HCT116 (cell line): ENCODE measurements at regions not wholly inside any gene's neighbourhood (a gene's known extent, or its start where the extent isn't known, plus 50 kb on each side); places are given as distances from the start of the nearest gene placed in this dataset.

Experiments
- ATAC-seq: fragments of 200-7000 bp; cut with Tn5 transposase; 2 replicates; pipeline ENCODE4 v1.9.1; 2020; ENCODE audit warnings: mild to moderate bottlenecking, moderate library complexity
- BruUV-seq: library from RNA; stranded (reverse); fragments of 400-500 nt; replicated peaks from 2 replicates; lab custom pipeline; 2021; lab: Mats Ljungman, UMichigan
- CTCF ChIA-PET: fragments of 300-600 bp; sonication (Branson Sonifier 250); formaldehyde crosslinking; loops from one replicate; lab custom pipeline; 2021; ENCODE audit warnings: antibody characterized with exemption; lab: Charles Lee
- POLR2A ChIA-PET: fragments of 300-600, 350-600 bp; sonication (Branson Sonifier 250); formaldehyde crosslinking; loops from one replicate; lab custom pipeline; 2021; ENCODE audit warnings: antibody characterized with exemption; lab: Charles Lee
- RAD21 ChIA-PET, 2 experiments: fragments of 300-600 bp; sonication (Branson Sonifier 250); formaldehyde crosslinking; loops; one replicate each; lab custom pipeline; 2023; ENCODE audit warnings: low total read pairs in 2 of 2; ENCODE audit not compliant: uncharacterized antibody in 2 of 2, unreplicated experiment in 2 of 2, low non-redundant PET in 1 of 2; lab: Charles Lee
- DNase-seq: peaks from one replicate; pipeline ENCODE4 v3.0.0-alpha.2; 2010; ENCODE audit warnings: low read depth, low spot score
- H2AFZ ChIP-seq: fragments of 200-600 bp; shearing (Covaris generic), sonication (generic); 2 replicates; pipeline ENCODE4 v1.6.1; 2017; ENCODE audit warnings: low read depth, mixed run types, mixed read lengths, antibody characterized with exemption, low read length; ENCODE audit not compliant: poor library complexity, severe bottlenecking
- H3K27ac ChIP-seq: 2 replicates; pipeline ENCODE4 v1.5.1; 2012; ENCODE audit warnings: low read depth, low read length
- H3K27me3 ChIP-seq: fragments of 200-600 bp; sonication (generic); 2 replicates; pipeline ENCODE4 v1.6.1; 2016; ENCODE audit warnings: mixed run types, low read length, mixed read lengths; ENCODE audit not compliant: insufficient read depth
- H3K36me3 ChIP-seq, 2 experiments: fragments of 200-500 bp in 1 of 2; fragments of 200-600 bp in 1 of 2; sonication (Bioruptor generic) in 1 of 2; sonication (generic) in 1 of 2; 2 replicates each; pipeline versions ENCODE4 v1.5.1 to v1.6.1; 2014 to 2016; ENCODE audit warnings: low read length in 2 of 2, inconsistent platforms in 1 of 2, mixed read lengths in 1 of 2, mixed run types in 1 of 2; ENCODE audit not compliant: insufficient read depth in 2 of 2, control insufficient read depth in 1 of 2
- H3K4me1 ChIP-seq, 2 experiments: fragments of 200-600 bp in 1 of 2; sonication (generic) in 1 of 2; 2 replicates each; pipeline versions ENCODE4 v1.5.1 to v1.6.1; 2012 to 2017; ENCODE audit warnings: low read length in 2 of 2, inconsistent platforms in 1 of 2, mild to moderate bottlenecking in 1 of 2, mixed read lengths in 1 of 2, mixed run types in 1 of 2, moderate library complexity in 1 of 2; ENCODE audit not compliant: insufficient read depth in 2 of 2, control insufficient read depth in 1 of 2
- H3K4me2 ChIP-seq: fragments of 200-600 bp; sonication (generic); 2 replicates; pipeline ENCODE4 v1.6.1; 2017; ENCODE audit warnings: mixed run types, low read length, mixed read lengths
- H3K4me3 ChIP-seq, 2 experiments: fragments of 200-600 bp in 1 of 2; sonication (generic) in 1 of 2; replicated peaks in 1 of 2; 2 replicates each; pipeline ENCODE4 v1.5.1; 2011 to 2016; ENCODE audit warnings: low read length in 2 of 2, control low read depth in 1 of 2, low read depth in 1 of 2, mild to moderate bottlenecking in 1 of 2, mixed read lengths in 1 of 2, mixed run types in 1 of 2
- H3K79me2 ChIP-seq: fragments of 200-600 bp; sonication (generic); 2 replicates; pipeline ENCODE4 v1.6.1; 2017; ENCODE audit warnings: mild to moderate bottlenecking, mixed run types, low read length, moderate library complexity, mixed read lengths; ENCODE audit not compliant: insufficient read depth
- H3K9ac ChIP-seq: fragments of 200-600 bp; sonication (generic); 2 replicates; pipeline ENCODE4 v1.6.1; 2016; ENCODE audit warnings: low read length, mixed read lengths
- H3K9me2 ChIP-seq: fragments of 200-600 bp; sonication (generic), shearing (Covaris generic); 2 replicates; pipeline ENCODE4 v1.6.1; 2017; ENCODE audit warnings: mixed run types, mild to moderate bottlenecking, moderate library complexity; ENCODE audit not compliant: insufficient read depth
- H3K9me3 ChIP-seq, 2 experiments: fragments of 200-500 bp in 1 of 2; fragments of 200-600 bp in 1 of 2; sonication (Bioruptor generic) in 1 of 2; sonication (generic) in 1 of 2; 2 replicates each; pipeline ENCODE4 v1.6.1; 2014 to 2017; ENCODE audit warnings: low read length in 2 of 2, mixed read lengths in 2 of 2, inconsistent platforms in 1 of 2, low read depth in 1 of 2, mild to moderate bottlenecking in 1 of 2, mixed run types in 1 of 2, moderate library complexity in 1 of 2; ENCODE audit not compliant: control insufficient read depth in 1 of 2, insufficient read depth in 1 of 2
- H4K20me1 ChIP-seq: fragments of 200-600 bp; sonication (generic), shearing (Covaris generic); 2 replicates; pipeline ENCODE4 v1.6.1; 2017; ENCODE audit warnings: mixed run types, mild to moderate bottlenecking, moderate library complexity; ENCODE audit not compliant: insufficient read depth
- CBX3 ChIP-seq: IDR thresholded peaks from 2 replicates; pipeline ENCODE4 v1.6.1; 2012; ENCODE audit warnings: low read depth
- CEBPB ChIP-seq: IDR thresholded peaks from 2 replicates; pipeline ENCODE4 v1.6.1; 2012; ENCODE audit warnings: low read depth
- ELF1 ChIP-seq: IDR thresholded peaks from 2 replicates; pipeline ENCODE4 v1.6.1; 2012; ENCODE audit warnings: low read depth, borderline replicate concordance
- EZH2 ChIP-seq: fragments of 200-600 bp; sonication (generic); IDR thresholded peaks from 2 replicates; pipeline ENCODE4 v1.6.1; 2017; ENCODE audit warnings: antibody characterized with exemption, mixed run types
- EZH2phosphoT487 ChIP-seq: fragments of 200-600 bp; IDR thresholded peaks from 2 replicates; pipeline ENCODE4 v1.6.1; 2018; ENCODE audit warnings: antibody characterized with exemption, borderline replicate concordance
- FOSL1 ChIP-seq: IDR thresholded peaks from 2 replicates; pipeline ENCODE4 v1.6.1; 2012; ENCODE audit warnings: low read depth
- POLR2A ChIP-seq: IDR thresholded peaks from 2 replicates; pipeline ENCODE4 v1.7.0; 2011; ENCODE audit warnings: borderline replicate concordance; ENCODE audit not compliant: insufficient read depth, insufficient read length; ENCODE audit errors: extremely low read depth
- POLR2AphosphoS5 ChIP-seq: IDR thresholded peaks from 2 replicates; pipeline ENCODE4 v1.6.1; 2011; ENCODE audit warnings: mild to moderate bottlenecking, low read depth, low read length, moderate library complexity
- RAD21 ChIP-seq: IDR thresholded peaks from 2 replicates; pipeline ENCODE4 v1.6.1; 2012; ENCODE audit warnings: low read depth, mild to moderate bottlenecking
- SIN3A ChIP-seq: IDR thresholded peaks from 2 replicates; pipeline ENCODE4 v1.6.1; 2012; ENCODE audit warnings: low read depth
- SP1 ChIP-seq: IDR thresholded peaks from 2 replicates; pipeline ENCODE4 v1.6.1; 2012; ENCODE audit warnings: low read depth
- SRF ChIP-seq: IDR thresholded peaks from 2 replicates; pipeline ENCODE4 v1.6.1; 2012; ENCODE audit warnings: low read depth
- TCF7L2 ChIP-seq: IDR thresholded peaks from 2 replicates; pipeline ENCODE4 v1.7.0; 2011; ENCODE audit warnings: borderline replicate concordance, inconsistent platforms; ENCODE audit not compliant: insufficient read depth, insufficient read length; ENCODE audit errors: extremely low read depth
- YY1 ChIP-seq: IDR thresholded peaks from 2 replicates; pipeline ENCODE4 v1.6.1; 2011; ENCODE audit warnings: low read length, low read depth, moderate library complexity, mild to moderate bottlenecking; ENCODE audit not compliant: insufficient replicate concordance; ENCODE audit errors: extremely low read depth
- ZFX ChIP-seq: fragments of 450-650 bp; IDR thresholded peaks from 2 replicates; pipeline ENCODE4 v1.6.1; 2017
- ZNF274 ChIP-seq: fragments of 200-500 bp; sonication (Bioruptor generic); IDR thresholded peaks from 2 replicates; pipeline ENCODE4 v1.6.1; 2014; ENCODE audit warnings: mild to moderate bottlenecking, low read depth, low read length, inconsistent platforms
- intact Hi-C: fragments of 100-400 bp; cut with micrococcal nuclease; formaldehyde crosslinking; loops from 2 replicates; pipeline ENCODE4 v1.10.0; 2022
- TF ChIP-seq, protein P1 (sequence below), 3 experiments: fragments of 200-600 bp in 1 of 3; sonication (generic) in 1 of 3; IDR thresholded peaks in 2 of 3; conservative IDR thresholded peaks in 1 of 3; 2 replicates each; pipeline ENCODE4 v1.5.1; 2012 to 2017; ENCODE audit warnings: low read depth in 2 of 3, low read length in 2 of 3, antibody characterized with exemption in 1 of 3, borderline replicate concordance in 1 of 3, control low read depth in 1 of 3, mild to moderate bottlenecking in 1 of 3, mixed read lengths in 1 of 3, mixed run types in 1 of 3, moderate library complexity in 1 of 3; ENCODE audit not compliant: insufficient read depth in 1 of 3
- TF ChIP-seq, protein P2 (sequence below): IDR thresholded peaks from 2 replicates; pipeline ENCODE4 v1.6.1; 2011; ENCODE audit warnings: mild to moderate bottlenecking, low read length, moderate library complexity; ENCODE audit not compliant: insufficient replicate concordance; ENCODE audit errors: extremely low read depth
- TF ChIP-seq, protein P3 (sequence below): IDR thresholded peaks from 2 replicates; pipeline ENCODE4 v1.6.1; 2012

DNA sequence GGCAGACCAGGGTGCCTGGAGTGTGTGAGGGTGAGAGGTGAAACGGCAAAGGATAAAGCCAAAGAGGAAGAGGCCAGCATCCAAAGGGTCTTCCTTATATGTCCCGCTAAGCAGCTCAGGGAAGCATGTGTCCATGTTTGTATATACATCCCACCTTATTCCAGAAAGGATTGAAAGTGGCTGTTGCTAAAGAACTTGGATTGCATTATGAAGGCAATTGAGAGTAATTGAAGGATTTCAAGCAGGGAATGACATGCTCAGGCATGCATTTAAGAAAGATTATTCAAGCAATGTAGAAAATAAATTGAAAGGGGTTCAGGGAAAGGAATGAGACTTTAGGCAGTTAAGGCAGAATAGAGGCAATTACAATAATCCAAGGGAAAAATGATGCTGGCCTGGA, 237.6 kb upstream of the SOX9 start:
- ATAC-seq (no peak), DNase-seq (no peak)
- intact Hi-C loops: no loop called here
- H3K9ac ChIP-seq: no peak overlapping the region
- H3K9me3 ChIP-seq: no peaks in the 10 kb centered on the region
- ChIA-PET CTCF (no interaction called here), RAD21 (no interaction called here), POLR2A (no interaction called here)
- TF ChIP-seq TCF7L2 (no peak), CBX3 (no peak), EZH2 (no peak), CEBPB (no peak), POLR2A (no peak), ZFX (no peak), EZH2phosphoT487 (no peak), POLR2AphosphoS5 (no peak), ELF1 (no peak), SIN3A (no peak), SRF (no peak), YY1 (no peak), RAD21 (no peak), FOSL1 (no peak), SP1 (no peak), ZNF274 (no peak)
- TF ChIP-seq, protein P1, sequence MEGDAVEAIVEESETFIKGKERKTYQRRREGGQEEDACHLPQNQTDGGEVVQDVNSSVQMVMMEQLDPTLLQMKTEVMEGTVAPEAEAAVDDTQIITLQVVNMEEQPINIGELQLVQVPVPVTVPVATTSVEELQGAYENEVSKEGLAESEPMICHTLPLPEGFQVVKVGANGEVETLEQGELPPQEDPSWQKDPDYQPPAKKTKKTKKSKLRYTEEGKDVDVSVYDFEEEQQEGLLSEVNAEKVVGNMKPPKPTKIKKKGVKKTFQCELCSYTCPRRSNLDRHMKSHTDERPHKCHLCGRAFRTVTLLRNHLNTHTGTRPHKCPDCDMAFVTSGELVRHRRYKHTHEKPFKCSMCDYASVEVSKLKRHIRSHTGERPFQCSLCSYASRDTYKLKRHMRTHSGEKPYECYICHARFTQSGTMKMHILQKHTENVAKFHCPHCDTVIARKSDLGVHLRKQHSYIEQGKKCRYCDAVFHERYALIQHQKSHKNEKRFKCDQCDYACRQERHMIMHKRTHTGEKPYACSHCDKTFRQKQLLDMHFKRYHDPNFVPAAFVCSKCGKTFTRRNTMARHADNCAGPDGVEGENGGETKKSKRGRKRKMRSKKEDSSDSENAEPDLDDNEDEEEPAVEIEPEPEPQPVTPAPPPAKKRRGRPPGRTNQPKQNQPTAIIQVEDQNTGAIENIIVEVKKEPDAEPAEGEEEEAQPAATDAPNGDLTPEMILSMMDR (IDR thresholded peaks at IDR 0.05 in 2 of 3, conservative IDR thresholded peaks at IDR 0.05 in 1 of 3; ENCODE audit: borderline replicate concordance in 1 of 3, insufficient read depth in 1 of 3, low read depth in 2 of 3, low read length in 2 of 3): no peak
- TF ChIP-seq, protein P2, sequence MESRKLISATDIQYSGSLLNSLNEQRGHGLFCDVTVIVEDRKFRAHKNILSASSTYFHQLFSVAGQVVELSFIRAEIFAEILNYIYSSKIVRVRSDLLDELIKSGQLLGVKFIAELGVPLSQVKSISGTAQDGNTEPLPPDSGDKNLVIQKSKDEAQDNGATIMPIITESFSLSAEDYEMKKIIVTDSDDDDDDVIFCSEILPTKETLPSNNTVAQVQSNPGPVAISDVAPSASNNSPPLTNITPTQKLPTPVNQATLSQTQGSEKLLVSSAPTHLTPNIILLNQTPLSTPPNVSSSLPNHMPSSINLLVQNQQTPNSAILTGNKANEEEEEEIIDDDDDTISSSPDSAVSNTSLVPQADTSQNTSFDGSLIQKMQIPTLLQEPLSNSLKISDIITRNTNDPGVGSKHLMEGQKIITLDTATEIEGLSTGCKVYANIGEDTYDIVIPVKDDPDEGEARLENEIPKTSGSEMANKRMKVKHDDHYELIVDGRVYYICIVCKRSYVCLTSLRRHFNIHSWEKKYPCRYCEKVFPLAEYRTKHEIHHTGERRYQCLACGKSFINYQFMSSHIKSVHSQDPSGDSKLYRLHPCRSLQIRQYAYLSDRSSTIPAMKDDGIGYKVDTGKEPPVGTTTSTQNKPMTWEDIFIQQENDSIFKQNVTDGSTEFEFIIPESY: no peak
- TF ChIP-seq, protein P3, sequence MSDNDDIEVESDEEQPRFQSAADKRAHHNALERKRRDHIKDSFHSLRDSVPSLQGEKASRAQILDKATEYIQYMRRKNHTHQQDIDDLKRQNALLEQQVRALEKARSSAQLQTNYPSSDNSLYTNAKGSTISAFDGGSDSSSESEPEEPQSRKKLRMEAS: no peak
- no peak overlapping the region for H3K4me3 ChIP-seq
- no peak overlapping the region for H2AFZ ChIP-seq
- no peak overlapping the region for H3K27ac ChIP-seq
- H3K79me2 ChIP-seq: no peaks in the 10 kb centered on the region
- no peaks in the 10 kb centered on the region for H3K4me1 ChIP-seq
- no TSS peak for BruUV-seq
- no peak overlapping the region for H3K4me2 ChIP-seq
- no peaks in the 10 kb centered on the region for H3K36me3 ChIP-seq
- no peaks in the 10 kb centered on the region for H3K27me3 ChIP-seq
- H3K9me2 ChIP-seq: no peaks in the 10 kb centered on the region
- H4K20me1 ChIP-seq: no peaks in the 10 kb centered on the region
